Embryonic facial prominence (tissue), 1 donor: ENCODE measurements at regions not wholly inside any gene's neighbourhood (a gene's known extent, or its start where the extent isn't known, plus 50 kb on each side); places are given as distances from the start of the nearest gene placed in this dataset.

Experiments used
- DNase-seq: peaks from one replicate; pipeline ENCODE4 v3.0.0-alpha.2; 2016; ENCODE audit errors: extremely low spot score

DNA sequence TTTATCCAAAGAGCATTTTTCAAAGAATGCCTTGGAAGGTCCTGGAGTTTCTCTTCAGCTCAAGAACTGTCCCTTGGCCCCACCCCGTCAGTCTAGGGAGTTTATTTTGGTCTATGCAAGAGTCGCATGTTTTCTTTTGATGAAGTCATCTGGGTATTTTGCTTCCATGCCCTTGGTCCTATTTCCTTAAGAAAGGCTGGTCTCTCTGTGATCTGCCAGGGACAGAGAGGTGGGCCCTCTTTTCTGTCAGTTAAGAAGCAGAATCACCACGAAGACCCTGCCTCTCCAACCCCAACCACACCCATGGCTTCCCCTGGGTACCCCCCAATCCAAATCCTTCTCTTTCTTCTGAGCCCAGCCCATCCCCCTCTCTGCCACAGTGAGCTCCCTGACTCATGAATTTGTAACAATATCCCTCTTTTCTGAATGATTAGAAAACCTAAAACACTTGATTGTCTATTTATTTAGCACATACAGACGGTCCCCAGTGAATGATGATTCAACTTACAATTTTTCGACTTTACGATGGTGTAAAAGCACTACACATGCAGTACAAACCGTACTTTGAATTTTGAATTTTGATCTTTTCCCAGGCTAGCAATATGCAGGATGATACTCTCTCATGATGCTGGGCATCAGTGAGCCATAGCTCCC is 163.5 kb upstream of the ADRA1B start:
- no peak for DNase-seq

DNA sequence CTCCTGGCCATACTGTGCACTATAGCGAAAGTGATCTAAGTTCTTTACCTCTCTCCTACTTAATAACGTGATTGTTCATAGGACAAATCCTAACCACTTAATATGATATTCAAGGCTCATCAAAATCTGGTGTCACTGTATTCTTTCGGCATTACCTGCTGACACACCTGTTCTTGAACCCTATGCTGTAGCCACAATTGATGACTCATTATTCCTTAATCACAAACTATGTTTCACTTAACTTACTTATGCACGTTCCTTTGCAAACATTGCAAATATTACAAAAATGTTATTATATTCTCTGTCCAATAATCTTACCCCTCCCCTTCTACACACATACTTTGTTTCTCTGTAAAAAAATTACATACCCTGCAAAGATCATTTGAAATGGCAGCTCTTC is 158.1 kb upstream of the ADRA1B start:
- DNase-seq, result no peak

DNA sequence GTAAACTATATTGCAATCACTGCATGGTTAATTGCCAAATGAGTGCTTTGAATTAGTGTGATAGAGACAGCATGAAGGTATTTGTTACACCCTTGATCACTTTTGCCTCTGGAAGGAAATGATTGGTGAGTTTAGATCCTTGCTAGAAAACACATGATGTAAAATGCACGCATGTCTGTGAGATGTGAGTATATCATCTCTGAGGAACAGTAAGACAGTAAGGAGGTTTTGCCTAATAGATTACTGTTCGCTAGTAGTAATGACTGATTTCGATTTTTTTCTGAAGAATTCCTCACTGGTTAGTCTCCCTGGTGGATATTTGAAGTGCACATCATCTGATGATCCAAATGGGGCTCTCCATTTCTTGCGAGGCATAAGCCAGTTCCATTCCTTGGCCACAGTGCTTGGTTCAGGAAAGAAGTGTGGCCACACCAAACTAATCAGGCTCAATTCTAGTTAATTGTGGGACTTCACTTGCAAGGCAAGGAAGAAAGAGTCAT is 156.4 kb upstream of the ADRA1B start:
- no peak for DNase-seq

DNA sequence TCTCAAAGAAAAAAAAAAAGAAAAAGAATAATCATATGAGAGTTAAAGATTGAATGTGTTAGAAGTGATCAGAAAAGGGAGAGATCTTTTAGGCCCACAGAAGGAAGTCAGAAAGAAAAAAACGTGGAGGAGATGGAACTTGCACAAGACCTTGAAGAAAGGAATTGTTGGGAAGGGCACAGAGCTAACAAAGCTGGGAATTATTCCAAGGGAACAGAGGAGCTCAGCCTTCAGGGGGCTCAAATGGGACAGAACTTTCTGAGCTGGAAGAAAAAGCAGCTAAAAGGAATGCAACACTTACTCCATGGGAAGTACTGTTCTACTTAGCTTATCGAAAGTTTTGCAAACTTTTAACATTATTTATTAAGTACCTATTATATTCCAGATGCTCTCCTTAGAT is 153.4 kb upstream of the ADRA1B start:
- no peak for DNase-seq

DNA sequence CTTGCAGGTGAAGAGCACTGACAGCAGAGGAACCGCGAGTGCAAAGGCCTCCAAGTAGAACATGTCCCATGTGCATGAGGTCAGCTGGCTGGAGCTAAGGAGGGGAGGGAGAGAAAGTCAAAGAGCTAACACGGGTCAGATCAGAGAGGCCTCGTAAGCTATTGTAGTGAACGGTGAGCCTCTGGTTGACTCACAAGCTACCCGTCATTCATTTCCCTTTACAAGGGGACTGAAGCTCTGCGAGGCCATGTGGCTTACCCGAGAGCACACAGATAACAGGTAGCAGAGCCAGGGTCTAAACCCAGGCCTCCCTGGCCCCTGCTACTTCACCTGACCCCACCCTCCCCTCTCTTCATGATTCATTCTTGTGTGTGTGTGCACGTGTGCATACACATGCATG is 152.7 kb upstream of the ADRA1B start:
- DNase-seq, result no peak

DNA sequence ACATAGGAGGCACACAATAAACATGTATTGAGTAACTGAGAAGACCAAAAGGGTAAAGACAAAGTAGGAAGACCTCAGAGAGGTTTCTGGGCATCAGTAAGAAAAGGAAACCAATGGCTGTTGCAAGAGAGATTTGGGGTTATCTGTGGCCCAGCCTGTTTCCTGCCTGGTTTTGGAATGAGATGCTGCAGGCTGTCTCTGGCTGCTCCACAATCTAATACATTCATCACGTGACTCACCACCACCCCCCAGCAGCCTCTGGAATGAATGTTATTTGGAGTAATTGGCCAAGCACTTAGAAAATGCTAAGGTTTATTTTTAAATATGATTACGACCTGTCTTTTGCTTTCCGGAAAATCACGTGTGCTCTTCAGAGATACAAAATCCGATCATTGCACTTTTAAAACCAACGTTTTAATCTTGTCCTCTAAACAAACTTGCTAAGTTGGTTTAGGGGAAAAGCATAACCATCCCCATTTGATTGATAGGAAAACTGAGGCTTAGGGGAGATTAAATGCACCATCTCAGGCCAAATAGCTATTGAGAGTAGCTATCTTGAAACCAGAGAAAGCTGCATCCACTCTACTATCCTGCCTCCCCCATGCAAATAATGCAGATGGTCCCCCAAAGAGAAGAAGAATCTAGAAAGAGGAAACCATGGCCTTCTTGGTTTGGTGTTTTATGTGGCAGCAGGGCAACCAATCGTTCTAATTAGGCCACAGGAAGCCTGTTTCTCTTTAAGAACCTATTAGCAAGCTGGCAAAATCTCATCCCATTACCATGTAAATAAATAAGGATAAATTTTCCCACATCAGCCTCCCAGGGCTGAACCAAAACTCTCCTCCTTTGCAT is 151.8 kb upstream of the ADRA1B start:
- DNase-seq, result no peak

DNA sequence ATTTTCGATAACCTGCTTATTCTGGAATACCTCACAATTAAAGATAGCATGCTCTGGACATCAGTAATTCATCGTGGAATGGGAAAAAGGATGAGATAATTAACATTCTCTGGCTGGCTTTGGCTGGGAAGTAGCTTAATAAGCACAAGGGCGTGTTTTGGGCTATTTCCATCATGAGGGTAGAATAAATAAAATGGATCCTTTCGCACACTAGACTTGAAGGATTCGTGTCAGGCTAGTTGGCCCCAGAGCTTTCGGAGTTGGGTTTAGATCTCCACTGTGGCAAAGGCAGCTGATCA is 151.2 kb upstream of the ADRA1B start:
- DNase-seq, result no peak

DNA sequence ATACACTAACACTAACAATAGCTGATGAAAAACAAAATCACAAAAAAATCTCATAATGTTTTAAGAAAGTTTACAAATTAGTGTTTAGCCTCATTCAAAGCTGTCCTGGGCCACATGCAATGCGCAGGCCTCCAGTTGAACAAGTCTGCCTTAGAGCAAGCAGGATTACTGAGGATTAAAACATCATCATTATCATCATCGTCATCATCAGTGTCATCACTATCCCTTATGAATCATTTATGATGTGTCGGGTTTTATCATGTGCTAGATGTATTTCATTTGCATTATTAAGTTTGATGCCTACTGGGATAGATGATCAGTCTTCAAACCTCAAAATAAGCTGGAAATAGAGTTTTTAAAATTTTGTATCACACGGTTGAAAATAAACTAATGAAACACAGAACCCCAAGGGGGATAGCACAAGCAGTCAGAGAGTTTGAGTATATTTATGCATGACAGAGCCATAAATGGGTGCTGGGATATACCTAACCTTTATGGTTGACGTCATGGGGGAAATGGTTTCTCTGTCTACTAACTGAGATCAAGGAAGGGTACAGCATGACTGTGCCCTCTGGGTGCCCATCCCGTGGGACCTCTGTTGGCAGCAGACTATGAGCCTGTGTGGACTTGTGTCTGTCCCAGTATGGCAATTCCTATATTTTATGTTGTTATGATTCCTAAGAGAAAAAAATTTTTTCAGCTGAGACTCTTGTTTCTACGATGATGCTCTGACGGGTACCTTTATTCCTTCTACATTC is 150.3 kb upstream of the ADRA1B start:
- no peak for DNase-seq

DNA sequence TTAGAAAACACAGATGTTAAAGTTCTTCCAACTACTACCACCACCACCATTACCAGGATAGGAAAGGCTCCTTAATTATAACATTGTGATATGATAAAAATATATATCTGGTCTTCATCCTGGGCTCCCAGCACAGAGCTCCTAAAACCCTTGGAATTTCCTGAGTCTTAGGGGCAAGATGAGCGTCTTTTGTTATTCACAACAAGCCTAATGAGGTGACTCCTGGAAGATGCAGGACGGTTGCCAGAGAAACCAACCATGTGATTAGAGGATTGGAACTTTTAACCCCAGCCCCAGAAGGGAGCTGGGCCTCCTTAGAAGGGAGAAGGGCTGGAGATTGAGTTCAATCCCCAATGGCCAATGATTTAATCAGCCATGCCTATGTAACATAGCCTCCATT is 148.0 kb upstream of the ADRA1B start:
- no peak for DNase-seq

DNA sequence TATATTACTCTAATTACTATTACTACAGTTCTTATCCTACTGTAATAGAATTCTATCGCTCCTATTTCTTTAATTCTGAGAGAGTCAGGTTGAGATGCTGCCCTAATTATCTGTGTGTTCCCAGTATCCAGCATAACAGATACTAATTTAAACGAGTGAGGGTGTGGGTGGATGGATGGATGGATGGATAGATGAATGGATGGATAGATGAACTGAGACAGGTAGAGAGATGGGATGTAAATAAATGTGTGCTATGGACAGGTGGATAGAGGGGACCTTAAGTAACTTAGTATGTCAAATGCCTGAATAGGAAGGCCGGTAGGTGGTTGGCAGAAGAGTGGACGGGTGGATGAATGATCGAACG is 143.6 kb upstream of the ADRA1B start:
- no peak for DNase-seq

DNA sequence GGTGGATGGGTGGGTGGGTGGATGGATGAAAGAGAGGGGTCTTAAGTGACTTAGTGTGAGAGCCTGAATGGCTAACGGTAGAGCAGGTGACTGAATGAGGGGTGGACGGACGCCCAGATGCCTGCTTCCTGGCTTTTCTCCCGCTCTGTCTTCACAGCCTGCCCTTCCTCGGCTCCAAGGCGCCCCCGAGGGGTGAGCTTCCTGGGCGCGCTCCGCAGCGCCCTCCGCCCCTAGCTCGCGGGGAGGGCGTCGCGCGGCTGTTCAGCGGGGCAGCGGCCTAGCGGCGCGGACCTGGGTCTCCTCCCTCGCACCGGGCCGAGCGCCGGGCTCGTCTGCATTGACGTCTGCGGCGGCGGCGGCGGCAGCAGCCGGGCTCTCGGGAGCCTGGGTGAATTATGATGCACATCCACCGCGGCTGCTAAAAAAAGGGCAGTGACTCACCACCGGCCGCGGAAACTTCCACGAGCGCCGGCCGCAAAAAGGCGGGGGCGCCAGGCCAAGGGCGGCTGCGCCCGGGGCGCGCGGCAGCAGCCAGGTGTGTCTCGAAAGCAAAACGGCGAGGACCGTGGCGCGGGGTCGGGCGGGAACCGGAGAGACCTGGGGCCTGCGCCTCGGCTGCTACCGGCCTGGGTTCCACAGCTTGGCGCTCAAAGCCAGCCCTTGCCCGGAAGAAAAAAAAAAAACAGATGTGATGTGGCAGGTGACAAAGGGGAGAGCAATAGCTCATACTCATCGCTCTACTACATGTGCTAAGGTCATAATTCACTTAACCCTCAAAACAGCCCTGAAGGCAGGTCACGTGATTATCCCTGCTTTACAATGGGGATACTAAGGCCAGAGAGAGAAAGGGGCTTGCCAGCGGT is 143.0 kb upstream of the ADRA1B start:
- DNase-seq, result no peak

DNA sequence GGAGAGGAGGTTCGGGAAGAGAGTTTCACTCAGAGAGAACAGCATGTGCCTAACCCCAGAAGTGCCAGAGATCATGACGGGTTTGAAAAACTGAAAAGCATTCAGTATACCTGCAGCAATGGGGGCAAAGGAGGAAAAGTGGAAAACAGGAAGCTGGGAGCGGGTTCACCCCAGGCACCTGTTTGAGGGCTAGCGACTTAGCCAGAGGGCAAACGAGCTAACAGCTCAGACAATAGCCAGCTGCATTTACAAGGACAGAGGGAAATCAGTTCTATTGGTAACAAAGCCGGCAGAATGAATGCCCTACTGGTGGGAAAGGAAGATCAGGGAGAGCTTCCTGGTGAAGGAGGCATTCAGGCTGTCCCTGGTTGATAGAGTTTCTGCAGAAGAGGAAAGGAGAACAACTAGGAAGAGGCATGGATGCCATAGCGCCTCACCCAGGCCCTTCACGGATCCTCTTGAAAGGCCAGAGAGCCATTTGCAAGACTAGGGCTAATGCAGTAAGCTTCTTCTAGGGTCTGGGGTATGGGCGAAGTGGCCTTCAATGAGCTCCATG is 141.7 kb upstream of the ADRA1B start:
- no peak for DNase-seq

DNA sequence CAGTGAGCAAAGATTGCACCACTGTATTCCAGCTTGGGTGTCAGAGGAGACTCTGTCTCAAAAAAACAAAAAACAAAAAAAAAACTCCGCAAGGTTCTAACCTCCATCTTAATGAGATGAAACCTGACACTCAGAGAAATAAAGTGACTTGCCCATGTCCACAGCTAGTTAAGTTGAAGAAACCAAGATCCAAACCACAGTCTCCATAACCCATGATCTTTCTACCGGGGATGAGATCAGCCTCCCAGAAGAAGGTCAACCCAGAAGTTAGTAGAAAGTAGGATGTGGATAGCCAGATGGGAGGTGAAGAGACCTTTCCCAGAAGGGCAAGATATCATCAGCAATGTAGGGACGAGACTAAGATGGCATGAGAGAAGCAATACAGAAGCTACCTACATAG is 140.4 kb upstream of the ADRA1B start:
- DNase-seq, result no peak

DNA sequence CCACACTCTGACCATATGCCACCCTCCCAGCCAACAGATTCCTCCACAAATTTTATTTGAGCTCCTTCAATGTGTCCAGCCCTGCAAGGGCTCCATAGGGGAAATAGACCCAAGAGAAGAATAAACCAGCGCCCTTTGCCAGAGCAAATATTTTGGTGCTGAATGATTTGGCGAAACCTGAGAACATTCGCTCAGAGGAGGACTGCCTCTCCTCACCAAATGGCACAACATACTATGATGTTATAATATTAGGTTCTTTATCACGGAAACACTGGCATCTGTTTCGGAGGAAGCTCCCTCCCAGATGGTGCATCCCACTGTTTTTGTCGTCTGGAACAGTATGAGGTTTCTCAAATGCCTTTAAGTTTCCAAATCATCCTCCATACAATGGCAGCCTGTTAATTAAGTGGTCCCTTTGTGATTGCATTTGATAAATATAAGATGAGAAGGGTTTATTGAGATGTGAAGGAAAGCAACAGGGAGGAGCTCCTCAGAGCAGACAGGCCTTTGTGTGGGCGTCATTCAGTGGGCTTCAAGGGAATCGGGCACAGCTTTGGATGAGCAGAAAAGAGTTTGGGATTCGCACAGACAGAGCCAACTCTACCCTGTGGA is 139.1 kb upstream of the ADRA1B start:
- no peak for DNase-seq

DNA sequence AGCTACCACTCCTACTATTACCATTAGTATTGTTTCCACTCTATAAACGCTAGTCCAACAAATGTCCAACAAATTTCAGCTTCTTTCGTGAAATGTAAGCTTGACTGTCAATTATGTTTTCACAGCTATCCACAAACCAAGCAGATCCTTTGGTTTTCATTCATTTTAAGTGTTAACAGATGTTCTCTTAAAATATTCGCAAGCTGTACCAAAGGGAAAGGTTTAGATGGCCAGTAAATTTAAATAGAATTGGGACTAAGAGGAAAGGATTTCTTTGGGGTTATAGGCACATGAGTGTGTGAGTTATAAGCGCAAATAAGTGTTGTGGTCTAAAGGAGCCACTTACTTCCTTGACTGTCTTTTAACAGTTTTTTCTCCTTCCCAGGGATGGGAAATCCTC is 136.8 kb upstream of the ADRA1B start:
- DNase-seq, result no peak

DNA sequence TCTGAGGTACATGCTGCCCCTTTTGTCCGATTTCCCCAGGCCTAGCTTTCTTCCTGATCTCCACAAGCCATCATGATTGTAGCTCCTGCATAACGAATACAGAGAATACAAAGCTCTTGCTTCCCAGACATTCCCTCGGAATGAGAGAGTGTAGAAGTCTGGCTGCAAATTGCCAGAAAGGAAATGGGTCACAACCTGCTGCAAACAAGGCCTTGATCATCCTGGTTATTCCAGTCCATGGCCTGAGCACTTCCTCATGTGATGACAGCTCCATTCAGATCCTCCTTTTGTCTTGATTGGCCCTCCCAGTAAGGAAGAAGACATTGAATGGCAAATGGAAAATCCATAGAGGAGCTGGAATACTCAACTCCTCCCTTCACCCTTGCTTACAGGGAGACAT is 136.0 kb upstream of the ADRA1B start:
- DNase-seq, result no peak

DNA sequence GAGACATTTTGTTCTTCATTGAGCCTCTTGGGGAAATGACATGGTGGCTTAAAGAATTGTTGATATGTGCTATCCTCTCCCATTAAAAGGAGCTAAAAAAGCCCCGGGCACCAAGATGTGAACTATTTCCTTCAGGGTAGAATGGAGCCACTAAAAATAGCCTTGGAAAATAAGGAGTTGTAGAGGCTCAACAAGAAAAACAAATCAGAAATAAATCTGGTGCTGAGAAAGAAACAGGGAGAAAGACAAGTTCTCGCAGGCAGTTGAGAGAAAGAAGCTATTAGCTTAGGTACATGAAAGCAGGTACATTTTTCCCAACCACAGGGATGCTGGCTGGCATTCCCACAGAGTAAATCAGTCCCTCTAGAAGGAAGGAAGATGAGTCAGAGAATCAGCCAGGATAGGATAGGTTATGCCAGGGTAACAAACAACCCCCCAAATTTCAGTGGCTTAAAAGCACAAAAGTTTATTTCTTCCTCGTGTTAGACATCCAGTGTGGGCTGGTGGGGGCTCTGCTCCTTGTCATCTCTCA is 134.6 kb upstream of the ADRA1B start:
- DNase-seq, result no peak

DNA sequence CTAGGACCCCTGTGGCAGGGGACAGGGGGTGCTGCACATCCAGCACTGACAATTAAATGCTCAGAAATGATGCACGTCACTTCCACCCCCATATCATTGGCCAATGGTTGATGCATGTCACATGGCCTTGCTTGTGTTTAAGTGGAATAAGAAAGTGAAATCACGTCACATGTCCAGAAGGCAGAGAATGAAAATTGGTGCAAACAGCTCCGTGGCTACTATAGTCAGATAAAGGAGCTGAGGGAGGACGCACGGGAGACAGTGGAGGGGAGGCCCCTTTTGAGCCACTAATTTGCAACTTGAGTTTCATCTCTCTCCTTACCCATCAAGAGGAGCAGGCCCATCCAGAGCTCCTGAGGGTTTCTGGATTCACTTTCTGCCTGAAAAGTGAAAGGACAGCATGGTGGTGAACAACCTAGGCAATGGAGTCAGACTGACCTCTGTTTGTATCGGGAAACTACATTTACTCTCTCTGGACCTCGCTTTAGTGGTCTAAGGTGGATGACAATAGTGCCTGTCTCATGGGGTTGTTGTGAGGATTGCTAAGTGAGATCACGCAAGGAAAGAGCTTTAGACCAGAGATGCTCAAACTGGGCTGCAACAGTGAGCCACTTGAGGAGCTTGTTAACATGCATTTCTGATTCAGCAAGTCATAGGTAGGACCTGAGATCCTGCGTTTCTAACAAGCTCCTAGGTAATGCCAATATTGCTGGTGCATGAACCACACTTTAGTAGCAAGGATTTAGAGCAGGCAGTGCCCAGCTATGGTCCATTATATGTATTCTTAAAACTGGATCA is 133.9 kb upstream of the ADRA1B start:
- DNase-seq, result no peak

DNA sequence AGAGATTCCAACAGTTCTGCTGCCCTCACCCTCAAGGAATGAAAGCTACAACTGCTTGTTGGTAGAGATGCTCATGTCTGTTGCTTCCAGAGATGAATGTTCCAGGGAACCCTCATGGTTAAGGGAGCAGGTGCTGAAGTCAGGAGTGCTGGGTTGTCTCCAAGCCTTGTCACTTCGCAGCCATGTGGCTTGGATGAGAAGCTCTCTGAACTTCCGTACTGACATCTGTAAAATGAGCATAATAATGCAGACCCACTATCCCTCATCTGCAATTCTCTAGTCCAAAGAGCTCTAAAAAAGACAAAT is 133.3 kb upstream of the ADRA1B start:
- no peak for DNase-seq

DNA sequence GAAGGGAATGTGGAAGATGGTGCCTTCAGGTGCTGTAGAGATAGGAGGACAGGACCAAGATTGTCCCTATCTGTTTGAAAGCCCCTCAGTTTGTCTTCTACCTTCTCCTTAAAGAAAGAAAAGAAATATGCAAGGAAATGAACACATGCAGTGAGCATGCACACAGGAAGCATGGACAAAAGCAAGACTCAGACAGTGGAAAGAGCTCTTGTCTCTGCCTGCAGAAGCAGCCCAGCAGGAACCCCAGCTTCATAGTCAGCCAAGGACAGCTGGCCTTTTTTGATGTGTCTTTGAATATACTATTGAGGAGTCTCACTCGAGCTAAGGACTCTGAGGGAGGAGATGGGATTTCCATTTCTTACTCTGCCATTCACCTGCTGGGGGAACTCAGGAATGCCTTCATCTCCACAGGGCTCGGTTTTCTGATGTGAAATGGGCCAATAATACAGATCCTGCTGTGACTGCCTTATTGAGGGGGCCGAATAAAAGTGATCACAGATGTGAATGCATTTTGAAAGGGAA is 132.5 kb upstream of the ADRA1B start:
- DNase-seq, result no peak
